ENCODE measurements at regions not wholly inside any gene's neighbourhood (a gene's known extent, or its start where the extent isn't known, plus 50 kb on each side); places are given as distances from the start of the nearest gene placed in this dataset.

- DNase-seq (ENCODE audit: low read depth, low spot score) (no peak), ATAC-seq (no peak)
- H3K9me3 ChIP-seq (ENCODE audit: control insufficient read depth in 1 of 2, insufficient read depth in 1 of 2, low read depth in 1 of 2, low read length in 2 of 2) = peaks cover 13 to 19% of the 10 kb centered on the region in 2 experiments; a peak in 3 of 4 replicates
- CTCF ChIA-PET = no interaction called here
- no peaks in the 10 kb centered on the region for H3K27me3 ChIP-seq (ENCODE audit: insufficient read depth, low read length)
- intact Hi-C loops (cut with micrococcal nuclease) = no loop called here
- no peak overlapping the region for H3K9ac ChIP-seq (ENCODE audit: low read length)
- no peaks in the 10 kb centered on the region for H3K9me2 ChIP-seq (ENCODE audit: insufficient read depth)
- no peak overlapping the region for H3K4me3 ChIP-seq (replicated peaks in 1 of 2; ENCODE audit: low read depth in 1 of 2, low read length in 2 of 2)
- H3K79me2 ChIP-seq (ENCODE audit: insufficient read depth, low read length) = no peaks in the 10 kb centered on the region
- BruUV-seq (replicated peaks) = no TSS peak
- no peaks in the 10 kb centered on the region for H4K20me1 ChIP-seq (ENCODE audit: insufficient read depth)
- TF ChIP-seq SP1 (IDR thresholded peaks at IDR 0.05; ENCODE audit: low read depth) = no peak
- no peak for TF ChIP-seq CBX3 (IDR thresholded peaks at IDR 0.05; ENCODE audit: low read depth)
- no peak for TF ChIP-seq ZNF274 (IDR thresholded peaks at IDR 0.05; ENCODE audit: low read depth, low read length)
- no peak for TF ChIP-seq POLR2AphosphoS5 (IDR thresholded peaks at IDR 0.05; ENCODE audit: low read depth, low read length)
- TF ChIP-seq CEBPB (IDR thresholded peaks at IDR 0.05; ENCODE audit: low read depth) = no peak
- TF ChIP-seq FOSL1 (IDR thresholded peaks at IDR 0.05; ENCODE audit: low read depth) = no peak
- no peak for TF ChIP-seq POLR2A (IDR thresholded peaks at IDR 0.05; ENCODE audit: borderline replicate concordance, extremely low read depth, insufficient read depth, insufficient read length)
- no peak for TF ChIP-seq ELF1 (IDR thresholded peaks at IDR 0.05; ENCODE audit: borderline replicate concordance, low read depth)
- no peak for TF ChIP-seq REST (IDR thresholded peaks at IDR 0.05; ENCODE audit: low read depth)
- TF ChIP-seq EGR1 (IDR thresholded peaks at IDR 0.05; ENCODE audit: low read depth) = no peak
- TF ChIP-seq ZFX (IDR thresholded peaks at IDR 0.05) = no peak
- TF ChIP-seq SRF (IDR thresholded peaks at IDR 0.05; ENCODE audit: low read depth) = no peak
- POLR2A ChIA-PET = no interaction called here
- H3K4me2 ChIP-seq (ENCODE audit: low read length) = no peak overlapping the region
- no peaks in the 10 kb centered on the region for H3K36me3 ChIP-seq (ENCODE audit: control insufficient read depth in 1 of 2, insufficient read depth in 2 of 2, low read length in 2 of 2)
- no peaks in the 10 kb centered on the region for H3K4me1 ChIP-seq (ENCODE audit: control insufficient read depth in 1 of 2, insufficient read depth in 2 of 2, low read length in 2 of 2)
- no peak overlapping the region for H2AFZ ChIP-seq (ENCODE audit: low read depth, low read length, poor library complexity, severe bottlenecking)
- RAD21 ChIA-PET (ENCODE audit: low non-redundant PET in 1 of 2, low total read pairs in 2 of 2, uncharacterized antibody in 2 of 2, unreplicated experiment in 2 of 2) = no interaction called here
- no peak overlapping the region for H3K27ac ChIP-seq (ENCODE audit: low read depth, low read length)
Observed at GRCh38 chr6:2485116-2485515, 239.7 kb upstream of the GMDS start.

Data from HCT116 (cell line).